ENCODE measurements at regions not wholly inside any gene's neighbourhood (a gene's known extent, or its start where the extent isn't known, plus 50 kb on each side); places are given as distances from the start of the nearest gene placed in this dataset.

DNA sequence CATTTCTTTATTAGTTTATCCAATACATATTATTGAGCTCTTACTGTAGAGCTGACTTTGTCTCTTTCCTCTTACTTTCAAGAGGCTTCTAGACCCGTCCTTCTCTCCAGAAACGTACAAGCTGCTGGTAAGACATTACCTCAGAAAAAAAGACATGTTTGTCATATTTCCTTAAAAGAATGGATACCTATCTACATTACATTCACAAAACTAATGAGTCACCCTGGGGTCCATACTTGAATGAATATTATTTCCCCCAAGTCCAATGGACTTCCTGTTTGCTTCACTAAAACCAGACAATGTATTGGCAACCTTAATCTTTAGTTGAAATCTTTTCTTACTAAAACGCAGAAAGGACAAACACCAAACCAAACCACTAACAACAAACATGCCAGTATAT lies 176.5 kb upstream of the CLNK start:
- no peak overlapping the region for H4K5ac ChIP-seq (ENCODE audit: low read depth, low read length)
- BruUV-seq (replicated peaks) = no TSS peak
- dilution Hi-C loops (cut with HindIII; ENCODE audit: low sequenced_read_pairs, unreplicated experiment) (no loop called here), intact Hi-C loops (cut with micrococcal nuclease) (no loop called here), in situ Hi-C loops (cut with MboI; ENCODE audit: low sequenced_read_pairs) (no loop called here)
- H4K8ac ChIP-seq (ENCODE audit: low read depth in 2 of 2, low read length in 2 of 2) = no peak overlapping the region
- no peak overlapping the region for H2BK120ac ChIP-seq (ENCODE audit: low read depth, low read length)
- no peak overlapping the region for H3K27ac ChIP-seq (ENCODE audit: insufficient read depth, low read length)
- no peak overlapping the region for H3K56ac ChIP-seq (ENCODE audit: extremely low read depth, insufficient read depth, low read length)
- no peaks in the 10 kb centered on the region for H3K79me1 ChIP-seq (ENCODE audit: low read depth in 1 of 2, low read length in 2 of 2)
- no peak for ATAC-seq (ENCODE audit: low read depth)
- no peak overlapping the region for H4K91ac ChIP-seq (ENCODE audit: insufficient read depth, low read depth, low read length)
- no peak overlapping the region for H3K4ac ChIP-seq (ENCODE audit: low read depth, low read length)
- H3K9me1 ChIP-seq (ENCODE audit: insufficient read depth, low read length) = no peaks in the 10 kb centered on the region
- H3K4me3 ChIP-seq (ENCODE audit: insufficient read depth, low read depth, low read length) = no peak overlapping the region
- H2BK5ac ChIP-seq (ENCODE audit: low read depth, low read length, poor library complexity, severe bottlenecking) = no peak overlapping the region
- no peak overlapping the region for H3K14ac ChIP-seq (replicated peaks; ENCODE audit: low read depth, low read length)
- no peak overlapping the region for H2BK15ac ChIP-seq (ENCODE audit: low read depth, low read length)
- POLR2A ChIA-PET (ENCODE audit: unreplicated experiment) = no interaction called here
- H3K23ac ChIP-seq (ENCODE audit: low read depth, low read length) = no peak overlapping the region
- no peaks in the 10 kb centered on the region for H3K4me1 ChIP-seq (ENCODE audit: control insufficient read depth, insufficient read depth, low read length)
- H3K18ac ChIP-seq (ENCODE audit: low read depth, low read length) = no peak overlapping the region
- H3K9ac ChIP-seq (ENCODE audit: low read depth, low read length) = no peak overlapping the region
- DNase-seq = no peak
- CTCF ChIA-PET = no interaction called here
- no peak overlapping the region for H2BK20ac ChIP-seq (ENCODE audit: low read depth, low read length)
- H2AK9ac ChIP-seq (replicated peaks; ENCODE audit: low read depth, low read length, poor library complexity) = no peak overlapping the region
- H3K4me2 ChIP-seq (ENCODE audit: low read depth, low read length) = no peak overlapping the region
- no peaks in the 10 kb centered on the region for H3K27me3 ChIP-seq (ENCODE audit: control insufficient read depth, insufficient read depth, low read length)
- no peak for TF ChIP-seq CHD1 (IDR thresholded peaks at IDR 0.05; ENCODE audit: low read depth, low read length)
- TF ChIP-seq RAD21 (IDR thresholded peaks at IDR 0.05; ENCODE audit: low read length) = no peak
- no peak for TF ChIP-seq SMC3 (IDR thresholded peaks at IDR 0.05; ENCODE audit: low read depth, low read length)
- no peak for TF ChIP-seq MAZ (IDR thresholded peaks at IDR 0.05; ENCODE audit: borderline replicate concordance, low read depth, low read length)
- no peak for TF ChIP-seq RFX5 (IDR thresholded peaks at IDR 0.05; ENCODE audit: low read depth, low read length)
- TF ChIP-seq BHLHE40 (IDR thresholded peaks at IDR 0.05; ENCODE audit: low read depth, low read length) = no peak
- TF ChIP-seq, protein P1, sequence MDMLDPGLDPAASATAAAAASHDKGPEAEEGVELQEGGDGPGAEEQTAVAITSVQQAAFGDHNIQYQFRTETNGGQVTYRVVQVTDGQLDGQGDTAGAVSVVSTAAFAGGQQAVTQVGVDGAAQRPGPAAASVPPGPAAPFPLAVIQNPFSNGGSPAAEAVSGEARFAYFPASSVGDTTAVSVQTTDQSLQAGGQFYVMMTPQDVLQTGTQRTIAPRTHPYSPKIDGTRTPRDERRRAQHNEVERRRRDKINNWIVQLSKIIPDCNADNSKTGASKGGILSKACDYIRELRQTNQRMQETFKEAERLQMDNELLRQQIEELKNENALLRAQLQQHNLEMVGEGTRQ (IDR thresholded peaks at IDR 0.05; ENCODE audit: low read depth, low read length) = no peak
- no peak for TF ChIP-seq FOS (IDR thresholded peaks at IDR 0.05; ENCODE audit: low read depth, low read length)
- no peaks in the 10 kb centered on the region for H3K36me3 ChIP-seq (ENCODE audit: control insufficient read depth, insufficient read depth, low read length)
- H2AK5ac ChIP-seq (ENCODE audit: low read depth, low read length) = no peak overlapping the region
- no CpG with 5 or more reads among the region's 3 CpGs for WGBS, 2 experiments (ENCODE audit: extremely low coverage in 2 of 2, insufficient read length in 1 of 2)
- no peak overlapping the region for H2AFZ ChIP-seq (replicated peaks; ENCODE audit: low read length, poor library complexity)
- no peaks in the 10 kb centered on the region for H3K9me3 ChIP-seq (ENCODE audit: control insufficient read depth, insufficient read depth, low read length)
- H4K20me1 ChIP-seq (ENCODE audit: insufficient read depth, low read length) = no peaks in the 10 kb centered on the region

Data from IMR-90 (cell line).